ENCODE measurements at regions not wholly inside any gene's neighbourhood (a gene's known extent, or its start where the extent isn't known, plus 50 kb on each side); places are given as distances from the start of the nearest gene placed in this dataset.
"Not testable (repeated sequence)": the region's sequence is repeated elsewhere in the genome, so short reads cannot be mapped to it uniquely, and the experiment has no call there.

GRCh38 chr1:185647597-185648267 lies 86.5 kb upstream of the HMCN1 start:
- peak; percentile 14 for DNase-seq
- ChIA-PET CTCF (interaction anchor here (1.0 to 1.4 kb wide), 2 partner anchors 22 to 80 kb away, joined by 3 to 5 read pairs; no protein-coding TSS in a partner anchor), POLR2A (ENCODE audit: unreplicated experiment) (interaction anchor here (0.6 kb wide), 1 partner anchor 9 kb away, joined by 4 read pairs; no protein-coding TSS in a partner anchor)
- H3K4me2 ChIP-seq (ENCODE audit: low read depth, low read length); H3K23ac ChIP-seq (ENCODE audit: low read depth, low read length); ATAC-seq (ENCODE audit: low read depth); in situ Hi-C loops (cut with MboI; ENCODE audit: low sequenced_read_pairs); H3K56ac ChIP-seq (ENCODE audit: extremely low read depth, insufficient read depth, low read length); BruUV-seq (replicated peaks); H3K14ac ChIP-seq (replicated peaks; ENCODE audit: low read depth, low read length); H3K9me1 ChIP-seq (ENCODE audit: insufficient read depth, low read length); H3K79me1 ChIP-seq (ENCODE audit: low read depth in 1 of 2, low read length in 2 of 2); H2AFZ ChIP-seq (replicated peaks; ENCODE audit: low read length, poor library complexity); H3K4me3 ChIP-seq (ENCODE audit: insufficient read depth, low read depth, low read length); dilution Hi-C loops (cut with HindIII; ENCODE audit: low sequenced_read_pairs, unreplicated experiment); H4K20me1 ChIP-seq (ENCODE audit: insufficient read depth, low read length); H3K36me3 ChIP-seq (ENCODE audit: control insufficient read depth, insufficient read depth, low read length); H2AK5ac ChIP-seq (ENCODE audit: low read depth, low read length); H2AK9ac ChIP-seq (replicated peaks; ENCODE audit: low read depth, low read length, poor library complexity); H3K27me3 ChIP-seq (ENCODE audit: control insufficient read depth, insufficient read depth, low read length); H3K9ac ChIP-seq (ENCODE audit: low read depth, low read length); H3K9me3 ChIP-seq (ENCODE audit: control insufficient read depth, insufficient read depth, low read length); H4K5ac ChIP-seq (ENCODE audit: low read depth, low read length); H3K4me1 ChIP-seq (ENCODE audit: control insufficient read depth, insufficient read depth, low read length): not testable (repeated sequence)
- H3K4ac ChIP-seq (ENCODE audit: low read depth, low read length), result peak overlapping the region; percentile 34; the same call in 1 of the 2 replicates
- WGBS, 2 experiments (ENCODE audit: extremely low coverage in 2 of 2, insufficient read length in 1 of 2), result 100% methylated on average over 2 of the region's 12 CpGs; no CpG with 5 or more reads in 1 of the 2 experiments
- H2BK20ac ChIP-seq (ENCODE audit: low read depth, low read length), result peak overlapping the region; percentile 46
- peak overlapping the region; percentile 38; the same call in 1 of the 2 replicates for H4K91ac ChIP-seq (ENCODE audit: insufficient read depth, low read depth, low read length)
- intact Hi-C loops (cut with micrococcal nuclease), result loop anchor here (5.0 kb wide), 1 partner anchor 195 kb away; no protein-coding TSS in a partner anchor
- H2BK5ac ChIP-seq (ENCODE audit: low read depth, low read length, poor library complexity, severe bottlenecking), result peak overlapping the region; percentile 95
- H2BK15ac ChIP-seq (ENCODE audit: low read depth, low read length), result peak overlapping the region; percentile 36; the same call in 1 of the 3 replicates
- peak overlapping the region; percentile 49; the same call in 1 of the 2 replicates for H2BK120ac ChIP-seq (ENCODE audit: low read depth, low read length)
- H3K27ac ChIP-seq (ENCODE audit: insufficient read depth, low read length), result peak overlapping the region; percentile 41
- peak overlapping the region; percentile 6; the same call in 1 of the 2 replicates for H3K18ac ChIP-seq (ENCODE audit: low read depth, low read length)
- H4K8ac ChIP-seq (ENCODE audit: low read depth in 2 of 2, low read length in 2 of 2), result peak overlapping the region in 1 of 2 experiments; percentile 59; a peak in 1 of 4 replicates

All from IMR-90 (cell line).